IMR-90 (cell line): ENCODE measurements at regions not wholly inside any gene's neighbourhood (a gene's known extent, or its start where the extent isn't known, plus 50 kb on each side); places are given as distances from the start of the nearest gene placed in this dataset.

Experiments
- ATAC-seq: fragments of 200-7000 bp; cut with Tn5 transposase; 2 replicates; pipeline ENCODE4 v1.9.1; 2020; ENCODE audit warnings: low read depth, mild to moderate bottlenecking, moderate library complexity
- BruUV-seq: library from RNA; stranded (reverse); fragments of 400-500 nt; replicated peaks from 2 replicates; lab custom pipeline; 2021; lab: Mats Ljungman, UMichigan
- CTCF ChIA-PET: fragments of 300-600 bp; formaldehyde crosslinking; extraction: SDS; loops from one replicate; lab custom pipeline; 2021; ENCODE audit warnings: antibody characterized with exemption; lab: Yijun Ruan, JAX
- POLR2A ChIA-PET: fragments of 300-600 bp; sonication (Branson Sonifier 250); formaldehyde crosslinking; loops from one replicate; lab custom pipeline; 2022; ENCODE audit warnings: antibody characterized with exemption; ENCODE audit not compliant: unreplicated experiment; lab: Charles Lee
- DNase-seq: peaks from one replicate; pipeline ENCODE4 v3.0.0; 2013
- H2AFZ ChIP-seq: replicated peaks from 2 replicates; pipeline ENCODE3; 2013; ENCODE audit warnings: low read length, mild to moderate bottlenecking; ENCODE audit not compliant: poor library complexity
- H2AK5ac ChIP-seq: 2 replicates; pipeline ENCODE4 v1.6.1; 2013; ENCODE audit warnings: low read depth, low read length, inconsistent platforms
- H2AK9ac ChIP-seq: replicated peaks from 2 replicates; pipeline ENCODE3; 2013; ENCODE audit warnings: mild to moderate bottlenecking, low read depth, low read length, moderate library complexity; ENCODE audit not compliant: poor library complexity
- H2BK120ac ChIP-seq: 2 replicates; pipeline ENCODE4 v1.6.1; 2013; ENCODE audit warnings: low read depth, low read length, inconsistent platforms
- H2BK15ac ChIP-seq: 3 replicates; pipeline ENCODE4 v1.6.1; 2013; ENCODE audit warnings: low read depth, low read length, inconsistent platforms
- H2BK20ac ChIP-seq: 2 replicates; pipeline ENCODE4 v1.6.1; 2013; ENCODE audit warnings: low read depth, mild to moderate bottlenecking, inconsistent platforms, low read length, moderate library complexity
- H2BK5ac ChIP-seq: 2 replicates; pipeline ENCODE4 v1.6.1; 2013; ENCODE audit warnings: mild to moderate bottlenecking, low read depth, low read length, inconsistent platforms; ENCODE audit not compliant: poor library complexity, severe bottlenecking
- H3K14ac ChIP-seq: replicated peaks from 2 replicates; pipeline ENCODE4 v1.6.1; 2013; ENCODE audit warnings: low read depth, low read length, inconsistent platforms
- H3K18ac ChIP-seq: 2 replicates; pipeline ENCODE4 v1.6.1; 2013; ENCODE audit warnings: low read depth, low read length, control low read depth
- H3K23ac ChIP-seq: 2 replicates; pipeline ENCODE4 v1.6.1; 2013; ENCODE audit warnings: low read depth, low read length, inconsistent platforms
- H3K27ac ChIP-seq: 2 replicates; pipeline ENCODE4 v1.5.1; 2013; ENCODE audit warnings: mild to moderate bottlenecking, control low read depth, low read length; ENCODE audit not compliant: insufficient read depth
- H3K27me3 ChIP-seq: 2 replicates; pipeline ENCODE4 v1.6.1; 2013; ENCODE audit warnings: low read length; ENCODE audit not compliant: control insufficient read depth, insufficient read depth
- H3K36me3 ChIP-seq: 2 replicates; pipeline ENCODE4 v1.6.1; 2013; ENCODE audit warnings: low read length, mixed read lengths; ENCODE audit not compliant: control insufficient read depth, insufficient read depth
- H3K4ac ChIP-seq: 2 replicates; pipeline ENCODE4 v1.6.1; 2013; ENCODE audit warnings: low read depth, low read length, inconsistent platforms
- H3K4me1 ChIP-seq: 2 replicates; pipeline ENCODE4 v1.6.1; 2013; ENCODE audit warnings: low read length, mixed read lengths; ENCODE audit not compliant: control insufficient read depth, insufficient read depth
- H3K4me2 ChIP-seq: 2 replicates; pipeline ENCODE4 v1.6.1; 2013; ENCODE audit warnings: low read depth, mild to moderate bottlenecking, control low read depth, low read length, moderate library complexity
- H3K4me3 ChIP-seq: 2 replicates; pipeline ENCODE4 v1.5.1; 2013; ENCODE audit warnings: low read depth, mild to moderate bottlenecking, control low read depth, low read length, moderate library complexity; ENCODE audit not compliant: insufficient read depth
- H3K56ac ChIP-seq: 2 replicates; pipeline ENCODE4 v1.6.1; 2013; ENCODE audit warnings: low read length, inconsistent platforms; ENCODE audit not compliant: insufficient read depth; ENCODE audit errors: extremely low read depth
- H3K79me1 ChIP-seq, 2 experiments: 2 replicates each; pipeline ENCODE4 v1.6.1; 2013; ENCODE audit warnings: low read length in 2 of 2, inconsistent platforms in 1 of 2, low read depth in 1 of 2
- H3K9ac ChIP-seq: 2 replicates; pipeline ENCODE4 v1.6.1; 2013; ENCODE audit warnings: low read depth, low read length, control low read depth
- H3K9me1 ChIP-seq: 2 replicates; pipeline ENCODE4 v1.6.1; 2013; ENCODE audit warnings: low read length, inconsistent platforms; ENCODE audit not compliant: insufficient read depth
- H3K9me3 ChIP-seq: 2 replicates; pipeline ENCODE4 v1.6.1; 2013; ENCODE audit warnings: low read length; ENCODE audit not compliant: control insufficient read depth, insufficient read depth
- H4K20me1 ChIP-seq: 2 replicates; pipeline ENCODE4 v1.6.1; 2013; ENCODE audit warnings: low read length, inconsistent platforms; ENCODE audit not compliant: insufficient read depth
- H4K5ac ChIP-seq: 2 replicates; pipeline ENCODE4 v1.6.1; 2013; ENCODE audit warnings: mild to moderate bottlenecking, low read depth, low read length, control low read depth
- H4K8ac ChIP-seq, 2 experiments: 2 replicates each; pipeline ENCODE4 v1.6.1; 2013; ENCODE audit warnings: low read depth in 2 of 2, low read length in 2 of 2, control low read depth in 1 of 2, inconsistent platforms in 1 of 2
- H4K91ac ChIP-seq: 2 replicates; pipeline ENCODE4 v1.6.1; 2013; ENCODE audit warnings: low read depth, low read length, inconsistent platforms; ENCODE audit not compliant: insufficient read depth
- BHLHE40 ChIP-seq: fragments of 150-350 bp; IDR thresholded peaks from 2 replicates; pipeline ENCODE4 v1.6.1; 2016; ENCODE audit warnings: mild to moderate bottlenecking, low read depth, low read length
- CEBPB ChIP-seq: IDR thresholded peaks from 2 replicates; pipeline ENCODE4 v1.6.1; 2012; ENCODE audit warnings: low read depth, low read length, improper control_type of control experiment
- CTCF ChIP-seq: conservative IDR thresholded peaks from 2 replicates; pipeline ENCODE4 v1.5.1; 2012; ENCODE audit warnings: mild to moderate bottlenecking, low read depth, low read length, improper control_type of control experiment
- MAFK ChIP-seq: IDR thresholded peaks from 2 replicates; pipeline ENCODE4 v1.6.1; 2012; ENCODE audit warnings: low read depth, low read length, improper control_type of control experiment
- MAZ ChIP-seq: IDR thresholded peaks from 2 replicates; pipeline ENCODE4 v1.6.1; 2012; ENCODE audit warnings: low read depth, mild to moderate bottlenecking, low read length, improper control_type of control experiment, moderate library complexity, borderline replicate concordance
- MXI1 ChIP-seq: IDR thresholded peaks from 2 replicates; pipeline ENCODE4 v1.6.1; 2012; ENCODE audit warnings: low read depth, mild to moderate bottlenecking, low read length, moderate library complexity, borderline replicate concordance
- NFE2L2 ChIP-seq: fragments of 150-350 bp; IDR thresholded peaks from 2 replicates; pipeline ENCODE4 v1.6.1; 2016; ENCODE audit warnings: low read depth, mild to moderate bottlenecking, low read length
- RAD21 ChIP-seq: IDR thresholded peaks from 2 replicates; pipeline ENCODE4 v1.6.1; 2012; ENCODE audit warnings: low read length, improper control_type of control experiment
- RCOR1 ChIP-seq: IDR thresholded peaks from 2 replicates; pipeline ENCODE4 v1.6.1; 2012; ENCODE audit warnings: mild to moderate bottlenecking, low read length, improper control_type of control experiment; ENCODE audit not compliant: insufficient replicate concordance
- SMC3 ChIP-seq: fragments of 150-350 bp; IDR thresholded peaks from 2 replicates; pipeline ENCODE4 v1.6.1; 2016; ENCODE audit warnings: low read depth, mild to moderate bottlenecking, antibody characterized with exemption, low read length, moderate library complexity
- WGBS, 2 experiments: methylation state at CpG; one replicate each; pipeline versions ENCODE4 v1.1.5 to v1.1.7; 2013; ENCODE audit warnings: missing lambda C conversion rate in 2 of 2; ENCODE audit not compliant: insufficient read length in 1 of 2; ENCODE audit errors: extremely low coverage in 2 of 2; 5-methylcytosine and 5-hydroxymethylcytosine counted together
- dilution Hi-C: fragments of 300-500 bp; cut with HindIII; formaldehyde crosslinking; loops from one replicate; pipeline ENCODE4 v1.14.3; 2018; ENCODE audit warnings: low sequenced_read_pairs; ENCODE audit not compliant: unreplicated experiment
- in situ Hi-C: fragments of 300-500 bp; cut with MboI; formaldehyde crosslinking; loops from 3 replicates; pipeline ENCODE4 v1.14.3; 2019; ENCODE audit warnings: low sequenced_read_pairs, inconsistent platforms, mixed read lengths
- intact Hi-C: fragments of 100-400 bp; cut with micrococcal nuclease; formaldehyde crosslinking; loops from 2 replicates; pipeline ENCODE4 v1.10.0; 2022

- no peaks in the 10 kb centered on the region for H3K4me1 ChIP-seq
- no peak overlapping the region for H3K4me3 ChIP-seq
- TF ChIP-seq CEBPB: no peak
- no peak for TF ChIP-seq CTCF
- no peak for TF ChIP-seq MAFK
- TF ChIP-seq MXI1: no peak
- no peak for TF ChIP-seq RCOR1
- no peak for TF ChIP-seq BHLHE40
- TF ChIP-seq SMC3: no peak
- TF ChIP-seq NFE2L2: no peak
- no peak for TF ChIP-seq MAZ
- TF ChIP-seq RAD21: no peak
- no peaks in the 10 kb centered on the region for H3K9me1 ChIP-seq
- no peak overlapping the region for H2AK5ac ChIP-seq
- WGBS, 2 experiments: no CpG with 5 or more reads among the region's 1 CpG
- no peaks in the 10 kb centered on the region for H4K20me1 ChIP-seq
- intact Hi-C loops (no loop called here), dilution Hi-C loops (no loop called here), in situ Hi-C loops (no loop called here)
- no peak overlapping the region for H2AK9ac ChIP-seq
- H2AFZ ChIP-seq: no peak overlapping the region
- ChIA-PET POLR2A (no interaction called here), CTCF (no interaction called here)
- H3K18ac ChIP-seq: no peak overlapping the region
- ATAC-seq: no peak
- DNase-seq: no peak
- no peak overlapping the region for H4K5ac ChIP-seq
- no peak overlapping the region for H4K91ac ChIP-seq
- no peak overlapping the region for H3K27ac ChIP-seq
- no peak overlapping the region for H3K14ac ChIP-seq
- no peaks in the 10 kb centered on the region for H3K79me1 ChIP-seq
- H2BK5ac ChIP-seq: no peak overlapping the region
- no peak overlapping the region for H2BK120ac ChIP-seq
- BruUV-seq: no TSS peak
- H3K56ac ChIP-seq: no peak overlapping the region
- no peak overlapping the region for H3K4me2 ChIP-seq
- 0 out of 2 replicates have a peak, but pooled peaks cover 1% of the 10 kb centered on the region for H3K9me3 ChIP-seq
- no peaks in the 10 kb centered on the region for H3K27me3 ChIP-seq
- H3K4ac ChIP-seq: no peak overlapping the region
- no peak overlapping the region for H3K9ac ChIP-seq
- H3K36me3 ChIP-seq: no peaks in the 10 kb centered on the region
- no peak overlapping the region for H3K23ac ChIP-seq
- no peak overlapping the region for H4K8ac ChIP-seq
- no peak overlapping the region for H2BK20ac ChIP-seq
- no peak overlapping the region for H2BK15ac ChIP-seq
Observed at GRCh38 chrX:117093319-117093718, 630.5 kb upstream of the CT83 start.
